ENCODE measurements at regions not wholly inside any gene's neighbourhood (a gene's known extent, or its start where the extent isn't known, plus 50 kb on each side); places are given as distances from the start of the nearest gene placed in this dataset.

- TF ChIP-seq, protein P1, sequence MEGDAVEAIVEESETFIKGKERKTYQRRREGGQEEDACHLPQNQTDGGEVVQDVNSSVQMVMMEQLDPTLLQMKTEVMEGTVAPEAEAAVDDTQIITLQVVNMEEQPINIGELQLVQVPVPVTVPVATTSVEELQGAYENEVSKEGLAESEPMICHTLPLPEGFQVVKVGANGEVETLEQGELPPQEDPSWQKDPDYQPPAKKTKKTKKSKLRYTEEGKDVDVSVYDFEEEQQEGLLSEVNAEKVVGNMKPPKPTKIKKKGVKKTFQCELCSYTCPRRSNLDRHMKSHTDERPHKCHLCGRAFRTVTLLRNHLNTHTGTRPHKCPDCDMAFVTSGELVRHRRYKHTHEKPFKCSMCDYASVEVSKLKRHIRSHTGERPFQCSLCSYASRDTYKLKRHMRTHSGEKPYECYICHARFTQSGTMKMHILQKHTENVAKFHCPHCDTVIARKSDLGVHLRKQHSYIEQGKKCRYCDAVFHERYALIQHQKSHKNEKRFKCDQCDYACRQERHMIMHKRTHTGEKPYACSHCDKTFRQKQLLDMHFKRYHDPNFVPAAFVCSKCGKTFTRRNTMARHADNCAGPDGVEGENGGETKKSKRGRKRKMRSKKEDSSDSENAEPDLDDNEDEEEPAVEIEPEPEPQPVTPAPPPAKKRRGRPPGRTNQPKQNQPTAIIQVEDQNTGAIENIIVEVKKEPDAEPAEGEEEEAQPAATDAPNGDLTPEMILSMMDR (IDR thresholded peaks at IDR 0.05) = no peak
- no peak for TF ChIP-seq POLR2A (IDR thresholded peaks at IDR 0.05)
Measured at GRCh38 chr12:115140981-115141655, 457.1 kb upstream of the TBX3 start.

Measured in thyroid gland (tissue), 4 donors.